ENCODE measurements at regions not wholly inside any gene's neighbourhood (a gene's known extent, or its start where the extent isn't known, plus 50 kb on each side); places are given as distances from the start of the nearest gene placed in this dataset.

DNA sequence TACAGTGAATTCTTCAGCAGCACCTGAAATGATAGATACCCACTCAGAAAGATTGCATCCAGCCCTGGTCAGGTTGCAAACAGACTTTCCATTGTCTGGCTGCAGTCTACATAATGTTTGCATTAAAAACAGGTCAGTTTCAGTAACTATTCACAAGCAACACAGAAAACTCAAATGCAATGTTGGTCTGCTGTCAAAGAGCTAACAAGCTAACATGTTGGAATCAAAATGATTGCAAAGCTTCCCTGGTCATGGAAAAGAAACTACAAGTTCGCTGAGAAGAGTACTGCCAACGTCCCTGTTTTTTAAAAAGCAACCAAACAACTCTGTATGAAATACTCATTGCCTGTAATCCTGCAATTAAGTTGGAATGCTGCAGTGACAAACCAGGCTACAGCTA lies 374.7 kb downstream of the ADAMTS20 start:
- FAIRE-seq (no peak), ATAC-seq (no peak), DNase-seq (no peak)
- Histone ChIP-seq H3K36me3 (no peaks in the 10 kb centered on the region), H3K4me1 (no peaks in the 10 kb centered on the region), H3K4me3 (no peak overlapping the region), H3K27me3 (no peaks in the 10 kb centered on the region), H3K9me3 (no peaks in the 10 kb centered on the region), H3K27ac (no peak overlapping the region)
- intact Hi-C loops (cut with DNase I): no loop called here
- WGBS, 2 donors: 24 to 32% methylated on average over 2 of the region's 2 CpGs
- TF ChIP-seq, protein P1, sequence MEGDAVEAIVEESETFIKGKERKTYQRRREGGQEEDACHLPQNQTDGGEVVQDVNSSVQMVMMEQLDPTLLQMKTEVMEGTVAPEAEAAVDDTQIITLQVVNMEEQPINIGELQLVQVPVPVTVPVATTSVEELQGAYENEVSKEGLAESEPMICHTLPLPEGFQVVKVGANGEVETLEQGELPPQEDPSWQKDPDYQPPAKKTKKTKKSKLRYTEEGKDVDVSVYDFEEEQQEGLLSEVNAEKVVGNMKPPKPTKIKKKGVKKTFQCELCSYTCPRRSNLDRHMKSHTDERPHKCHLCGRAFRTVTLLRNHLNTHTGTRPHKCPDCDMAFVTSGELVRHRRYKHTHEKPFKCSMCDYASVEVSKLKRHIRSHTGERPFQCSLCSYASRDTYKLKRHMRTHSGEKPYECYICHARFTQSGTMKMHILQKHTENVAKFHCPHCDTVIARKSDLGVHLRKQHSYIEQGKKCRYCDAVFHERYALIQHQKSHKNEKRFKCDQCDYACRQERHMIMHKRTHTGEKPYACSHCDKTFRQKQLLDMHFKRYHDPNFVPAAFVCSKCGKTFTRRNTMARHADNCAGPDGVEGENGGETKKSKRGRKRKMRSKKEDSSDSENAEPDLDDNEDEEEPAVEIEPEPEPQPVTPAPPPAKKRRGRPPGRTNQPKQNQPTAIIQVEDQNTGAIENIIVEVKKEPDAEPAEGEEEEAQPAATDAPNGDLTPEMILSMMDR (IDR thresholded peaks at IDR 0.05): no peak

GRCh38 chr12:43169115-43169681 lies 382.8 kb downstream of the ADAMTS20 start:
- 39 to 42% methylated on average over 3 of the region's 3 CpGs for WGBS, 2 donors
- Histone ChIP-seq H3K9me3 (no peaks in the 10 kb centered on the region), H3K27ac (no peak overlapping the region), H3K36me3 (no peaks in the 10 kb centered on the region), H3K27me3 (no peaks in the 10 kb centered on the region), H3K4me3 (no peak overlapping the region), H3K4me1 (no peaks in the 10 kb centered on the region)
- TF ChIP-seq, protein P1 (IDR thresholded peaks at IDR 0.05): no peak
- no peak for DNase-seq
- ATAC-seq: no peak
- intact Hi-C loops (cut with DNase I): no loop called here
- no peak for FAIRE-seq

GRCh38 chr12:43167691-43168090 lies 384.3 kb downstream of the ADAMTS20 start:
- no peak for FAIRE-seq
- TF ChIP-seq, protein P1 (IDR thresholded peaks at IDR 0.05): no peak
- no peaks in the 10 kb centered on the region for H3K4me1 ChIP-seq
- H3K36me3 ChIP-seq: no peaks in the 10 kb centered on the region
- no peak overlapping the region for H3K4me3 ChIP-seq
- H3K27ac ChIP-seq: no peak overlapping the region
- intact Hi-C loops (cut with DNase I): no loop called here
- DNase-seq: no peak
- H3K9me3 ChIP-seq: no peaks in the 10 kb centered on the region
- H3K27me3 ChIP-seq: no peaks in the 10 kb centered on the region
- WGBS, 2 donors: 71 to 78% methylated on average over 3 of the region's 3 CpGs
- no peak for ATAC-seq

GRCh38 chr12:43165351-43165750 lies 386.7 kb downstream of the ADAMTS20 start:
- Histone ChIP-seq H3K36me3 (no peaks in the 10 kb centered on the region), H3K27me3 (no peaks in the 10 kb centered on the region), H3K4me3 (no peak overlapping the region), H3K9me3 (no peaks in the 10 kb centered on the region), H3K27ac (no peak overlapping the region), H3K4me1 (no peaks in the 10 kb centered on the region)
- DNase-seq (no peak), ATAC-seq (no peak), FAIRE-seq (no peak)
- 76 to 78% methylated on average over 2 of the region's 2 CpGs for WGBS, 2 donors
- intact Hi-C loops (cut with DNase I): no loop called here
- TF ChIP-seq, protein P1 (IDR thresholded peaks at IDR 0.05): no peak

DNA sequence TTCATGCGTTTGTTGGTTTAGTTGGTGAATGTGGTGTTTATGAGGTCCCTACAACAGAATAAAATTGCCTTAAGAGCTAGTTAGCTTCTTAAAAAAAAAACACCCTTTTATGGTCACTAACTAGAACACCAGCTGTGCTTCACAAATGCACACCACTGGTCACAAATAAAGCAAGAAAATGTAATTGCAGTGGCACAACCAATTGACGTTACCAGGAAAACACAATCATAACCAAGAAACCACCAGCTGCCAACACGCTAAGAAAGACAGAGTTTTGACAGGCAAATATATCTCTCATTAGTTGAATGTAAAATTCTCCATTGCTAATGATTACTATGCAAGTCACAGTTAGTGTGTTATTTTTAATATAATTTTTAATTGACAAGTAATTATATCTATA lies 389.9 kb downstream of the ADAMTS20 start:
- TF ChIP-seq, protein P1 (IDR thresholded peaks at IDR 0.05): no peak
- H3K4me3 ChIP-seq: no peak overlapping the region
- 82 to 84% methylated on average over 3 of the region's 3 CpGs for WGBS, 2 donors
- no peaks in the 10 kb centered on the region for H3K4me1 ChIP-seq
- H3K36me3 ChIP-seq: no peaks in the 10 kb centered on the region
- no peaks in the 10 kb centered on the region for H3K9me3 ChIP-seq
- H3K27ac ChIP-seq: no peak overlapping the region
- FAIRE-seq (no peak), DNase-seq (no peak), ATAC-seq (no peak)
- intact Hi-C loops (cut with DNase I): no loop called here
- H3K27me3 ChIP-seq: no peaks in the 10 kb centered on the region
